ENCODE measurements at regions not wholly inside any gene's neighbourhood (a gene's known extent, or its start where the extent isn't known, plus 50 kb on each side); places are given as distances from the start of the nearest gene placed in this dataset.

DNA sequence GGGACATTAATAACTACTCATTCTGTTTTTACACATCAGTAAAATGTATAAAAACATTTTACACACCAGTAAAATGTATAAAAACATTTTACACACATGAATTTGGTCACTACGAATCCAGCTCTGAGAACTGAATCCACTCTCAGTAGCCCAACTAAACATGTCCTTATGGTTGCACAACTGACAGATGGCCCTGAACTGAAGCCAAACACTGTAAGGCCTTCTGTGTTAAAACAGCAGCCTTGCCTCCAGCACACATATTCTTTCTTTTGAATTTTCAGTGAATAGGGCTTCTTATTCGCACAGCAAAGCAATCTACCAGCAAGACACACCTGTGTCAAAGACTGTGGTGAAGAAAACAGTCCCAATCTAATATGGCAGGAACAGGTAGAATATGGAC, 169.9 kb upstream of the FMR1 start:
- H4K5ac ChIP-seq (ENCODE audit: insufficient read length, low read depth, low read length), result no peak overlapping the region
- no peak overlapping the region for H2AK5ac ChIP-seq (ENCODE audit: insufficient read length, low read length)
- peaks cover 57 to 62% of the 10 kb centered on the region in 2 experiments for H3K9me3 Mint-ChIP-seq
- no peak overlapping the region for H2BK20ac ChIP-seq (ENCODE audit: low read depth, low read length, poor library complexity, severe bottlenecking)
- H3K4me2 ChIP-seq (ENCODE audit: insufficient read depth, insufficient read length, low read length), result no peak overlapping the region
- H2BK120ac ChIP-seq (ENCODE audit: low read depth, low read length, poor library complexity, severe bottlenecking), result no peak overlapping the region
- H3K23ac ChIP-seq (ENCODE audit: insufficient read length, low read depth, low read length), result no peak overlapping the region
- H3K27ac ChIP-seq (ENCODE audit: insufficient read length, low read depth, low read length), result no peak overlapping the region
- no peaks in the 10 kb centered on the region for H3K79me1 ChIP-seq (ENCODE audit: insufficient read depth, low read depth, low read length, poor library complexity, severe bottlenecking)
- H4K20me1 ChIP-seq (ENCODE audit: control insufficient read depth, insufficient read depth, insufficient read length), result no peaks in the 10 kb centered on the region
- H3K79me2 ChIP-seq (ENCODE audit: insufficient read depth, low read length), result no peaks in the 10 kb centered on the region
- peaks cover 16 to 17% of the 10 kb centered on the region in 2 experiments for H3K4me1 Mint-ChIP-seq
- no peak overlapping the region for H2BK12ac ChIP-seq (ENCODE audit: insufficient read length, low read depth, low read length)
- no peak overlapping the region for H3K56ac ChIP-seq (ENCODE audit: insufficient read length, low read depth, low read length)
- TF ChIP-seq, protein P1, sequence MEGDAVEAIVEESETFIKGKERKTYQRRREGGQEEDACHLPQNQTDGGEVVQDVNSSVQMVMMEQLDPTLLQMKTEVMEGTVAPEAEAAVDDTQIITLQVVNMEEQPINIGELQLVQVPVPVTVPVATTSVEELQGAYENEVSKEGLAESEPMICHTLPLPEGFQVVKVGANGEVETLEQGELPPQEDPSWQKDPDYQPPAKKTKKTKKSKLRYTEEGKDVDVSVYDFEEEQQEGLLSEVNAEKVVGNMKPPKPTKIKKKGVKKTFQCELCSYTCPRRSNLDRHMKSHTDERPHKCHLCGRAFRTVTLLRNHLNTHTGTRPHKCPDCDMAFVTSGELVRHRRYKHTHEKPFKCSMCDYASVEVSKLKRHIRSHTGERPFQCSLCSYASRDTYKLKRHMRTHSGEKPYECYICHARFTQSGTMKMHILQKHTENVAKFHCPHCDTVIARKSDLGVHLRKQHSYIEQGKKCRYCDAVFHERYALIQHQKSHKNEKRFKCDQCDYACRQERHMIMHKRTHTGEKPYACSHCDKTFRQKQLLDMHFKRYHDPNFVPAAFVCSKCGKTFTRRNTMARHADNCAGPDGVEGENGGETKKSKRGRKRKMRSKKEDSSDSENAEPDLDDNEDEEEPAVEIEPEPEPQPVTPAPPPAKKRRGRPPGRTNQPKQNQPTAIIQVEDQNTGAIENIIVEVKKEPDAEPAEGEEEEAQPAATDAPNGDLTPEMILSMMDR (conservative IDR thresholded peaks at IDR 0.05), result no peak
- WGBS (ENCODE audit: extremely low coverage, insufficient read length, low lambda C conversion rate), result no CpG with 5 or more reads among the region's 2 CpGs
- peaks cover 0 to 3% (median 3%) of the 10 kb centered on the region in 3 experiments; a peak in 3 of 7 replicates for H3K36me3 Mint-ChIP-seq (ENCODE audit: insufficient read depth in 1 of 3, low read depth in 3 of 3)
- H3K27me3 Mint-ChIP-seq (ENCODE audit: low read depth), result peaks cover 45% of the 10 kb centered on the region
- no peak overlapping the region for H3K27ac Mint-ChIP-seq
- H3K14ac ChIP-seq (ENCODE audit: insufficient read depth, low read length), result no peak overlapping the region
- no peaks in the 10 kb centered on the region for H3K23me2 ChIP-seq (ENCODE audit: insufficient read length, low read depth, low read length, poor library complexity, severe bottlenecking)
- no peak overlapping the region for H2BK15ac ChIP-seq (ENCODE audit: low read depth, low read length)
- no peak overlapping the region for H3T11ph ChIP-seq (ENCODE audit: low read length)
- H2AFZ ChIP-seq (ENCODE audit: low read length), result no peak overlapping the region
- DNase-seq, result no peak
- H3K18ac ChIP-seq (ENCODE audit: insufficient read length, low read depth, low read length), result no peak overlapping the region
- no peak overlapping the region for H4K91ac ChIP-seq (ENCODE audit: insufficient read length, low read depth, low read length)
- H2BK5ac ChIP-seq (ENCODE audit: insufficient read length, low read length), result no peak overlapping the region
- no peak overlapping the region for H3K4ac ChIP-seq (ENCODE audit: low read depth, low read length)
- no peak overlapping the region for H3K4me3 Mint-ChIP-seq
- peaks cover 46% of the 10 kb centered on the region for H3K9me3 ChIP-seq (ENCODE audit: control insufficient read depth, low read depth, low read length)
- H4K8ac ChIP-seq (replicated peaks; ENCODE audit: insufficient read length, low read depth, low read length), result no peak overlapping the region
- H3K9ac ChIP-seq (ENCODE audit: extremely low read depth, insufficient read length, low read length), result no peak overlapping the region
- H3K27me3 ChIP-seq (ENCODE audit: insufficient read depth, low read length), result no peaks in the 10 kb centered on the region
- no peaks in the 10 kb centered on the region for H3K4me1 ChIP-seq (ENCODE audit: insufficient read depth, low read length)

Data from H9 (cell line).